Heart right ventricle (tissue), 16 donors: ENCODE measurements at regions not wholly inside any gene's neighbourhood (a gene's known extent, or its start where the extent isn't known, plus 50 kb on each side); places are given as distances from the start of the nearest gene placed in this dataset.

ENCODE experiments used
- ATAC-seq, 8 donors: fragments of 200-7000 bp; cut with Tn5 transposase; one replicate each; pipeline ENCODE4 v1.9.1; 2020; ENCODE audit warnings: mild to moderate bottlenecking in 8 of 8, moderate library complexity in 8 of 8, moderate number of reproducible peaks in 1 of 8
- DNase-seq, 2 donors: peaks; one replicate each; pipeline ENCODE4 v3.0.0-alpha.2; 2020
- H3K27ac ChIP-seq, 10 donors: fragments of 200-600 bp; sonication (generic) in 2 of 10; one replicate each; pipeline versions ENCODE4 v1.5.0 to v1.8.0; 2020 to 2022; ENCODE audit warnings: mild to moderate bottlenecking in 3 of 10
- H3K27me3 ChIP-seq, 7 donors: fragments of 200-600 bp; one replicate each; pipeline ENCODE4 v1.8.0; 2021 to 2022; ENCODE audit warnings: mild to moderate bottlenecking in 2 of 7
- H3K36me3 ChIP-seq, 9 donors: fragments of 200-600 bp; sonication (generic) in 1 of 9; one replicate each; pipeline versions ENCODE4 v1.5.0 to v1.8.0; 2020 to 2022; ENCODE audit warnings: mild to moderate bottlenecking in 2 of 9
- H3K4me1 ChIP-seq, 9 donors: fragments of 200-600 bp; sonication (generic) in 1 of 9; one replicate each; pipeline versions ENCODE4 v1.5.0 to v1.8.0; 2020 to 2022; ENCODE audit warnings: mild to moderate bottlenecking in 4 of 9
- H3K4me3 ChIP-seq, 10 donors: fragments of 200-600 bp; sonication (generic) in 2 of 10; one replicate each; pipeline versions ENCODE4 v1.5.0 to v1.8.0; 2020 to 2022; ENCODE audit warnings: mild to moderate bottlenecking in 7 of 10, moderate library complexity in 2 of 10
- H3K9me3 ChIP-seq, 11 donors: fragments of 200-600 bp in 10 of 11; sonication (generic) in 2 of 11; one replicate each; pipeline versions ENCODE4 v1.5.0 to v1.8.0; 2013 to 2022; ENCODE audit warnings: mild to moderate bottlenecking in 2 of 11, control low read depth in 1 of 11, moderate library complexity in 1 of 11
- WGBS, 2 donors: extraction: QIAGEN DNeasy Blood & Tissue Kit; methylation state at CpG; one replicate each; pipeline ENCODE4 v1.1.7; 2013; ENCODE audit warnings: inconsistent platforms in 1 of 2; 5-methylcytosine and 5-hydroxymethylcytosine counted together
- intact Hi-C, 10 donors: fragments of 100-400 bp; cut with DNase I; formaldehyde crosslinking; loops; one replicate each; pipeline versions ENCODE4 v1.11.1 to v1.14.2; 2022
- TF ChIP-seq, protein P1 (sequence below), 9 donors: fragments of 200-600 bp; sonication (generic) in 2 of 9; IDR thresholded peaks; one replicate each; pipeline versions ENCODE4 v1.5.0 to v1.8.0; 2021 to 2022; ENCODE audit warnings: antibody characterized with exemption in 9 of 9, mild to moderate bottlenecking in 5 of 9, moderate library complexity in 1 of 9
- donor health status: Arrhythmogenic right ventricular cardiomyopathy.
- donor health status: ischemic (EF 13 %, LVEDD 7.1; RV severe dilation, severe dysfunction).
- donor health status: healthy with polysubstance abuse.
- donor health status: DM: no; HTN: yes; CAD: no.
- donor health status: DM: no; HTN: no; CAD: no.
- donor health status: ischemic (EF 25% LVEDD 6.9; RV normal size, moderate dysfunction).
- donor health status: ischemic (EF 25% LVEDD 5.7; RV mildly dilated, moderate dysfunction).
- donor health status: healthy.
- donor health status: DM: yes; HTN: yes; CAD: no.
- donor health status: Ischemic cardiomyopathy.
- donor health status: ischemic (EF 35%, LVEDD 5.7; RV mildly dilated, moderate dysfunction).
- donor health status: nonischemic (EF 11% LVEDD 7.7; RV severe dilation, severe dysfunction).
- donor health status: DM: yes; HTN: yes; CAD: no.
- donor health status: PGD.
- donor health status: ischemic (EF 29% LVEDD 5.4; RV normal size, mild dysfunction).
- donor health status: nonischemic (EF 23%, LVEDD 6.1; RV moderate dilation, normal function).

DNA sequence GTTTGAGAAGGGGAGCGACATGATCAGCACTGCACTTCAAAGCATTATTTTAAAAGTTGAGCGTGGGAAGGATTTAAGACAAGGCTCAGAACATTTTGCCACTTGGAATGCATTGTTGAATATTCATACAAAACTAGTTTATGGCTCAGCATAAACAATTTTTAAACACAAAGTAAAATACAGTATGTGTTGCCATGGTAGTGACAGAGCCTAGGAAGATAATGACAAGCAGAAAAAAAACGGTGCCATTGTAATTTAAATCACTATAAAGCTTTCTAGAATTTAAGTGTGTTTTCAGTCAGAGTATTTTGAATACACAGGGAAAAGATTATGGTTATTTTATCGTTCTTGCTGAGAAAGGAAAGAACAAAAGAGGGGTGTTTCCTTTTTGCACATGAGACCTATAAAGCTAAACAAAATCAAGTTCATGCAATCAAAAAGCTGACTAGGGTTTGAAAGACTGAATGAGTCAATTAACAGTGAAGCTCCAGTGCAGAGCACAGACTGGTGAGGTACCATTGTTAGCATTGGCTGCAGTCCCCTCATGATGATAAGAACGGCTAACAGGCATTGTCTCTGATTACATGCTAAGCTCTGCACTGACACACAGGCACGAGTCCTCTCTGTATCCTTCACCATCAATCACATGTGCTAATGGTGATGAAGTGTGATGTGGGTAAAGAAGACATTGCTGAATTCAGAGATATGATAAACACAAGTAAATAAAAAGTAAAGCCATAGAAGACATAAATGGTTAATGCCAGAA is 181.9 kb upstream of the VSTM2A start:
- ATAC-seq, result no peak
- no peak for DNase-seq
- 54 to 56% methylated on average over 6 of the region's 6 CpGs for WGBS, 2 donors
- intact Hi-C loops, result no loop called here
- no peak overlapping the region for H3K27ac ChIP-seq
- peaks cover 0 to 18% (median 0%) of the 10 kb centered on the region in 11 donors for H3K9me3 ChIP-seq
- H3K4me1 ChIP-seq, result no peaks in the 10 kb centered on the region
- no peak overlapping the region for H3K4me3 ChIP-seq
- H3K27me3 ChIP-seq, result no peaks in the 10 kb centered on the region
- no peaks in the 10 kb centered on the region for H3K36me3 ChIP-seq
- TF ChIP-seq, protein P1, sequence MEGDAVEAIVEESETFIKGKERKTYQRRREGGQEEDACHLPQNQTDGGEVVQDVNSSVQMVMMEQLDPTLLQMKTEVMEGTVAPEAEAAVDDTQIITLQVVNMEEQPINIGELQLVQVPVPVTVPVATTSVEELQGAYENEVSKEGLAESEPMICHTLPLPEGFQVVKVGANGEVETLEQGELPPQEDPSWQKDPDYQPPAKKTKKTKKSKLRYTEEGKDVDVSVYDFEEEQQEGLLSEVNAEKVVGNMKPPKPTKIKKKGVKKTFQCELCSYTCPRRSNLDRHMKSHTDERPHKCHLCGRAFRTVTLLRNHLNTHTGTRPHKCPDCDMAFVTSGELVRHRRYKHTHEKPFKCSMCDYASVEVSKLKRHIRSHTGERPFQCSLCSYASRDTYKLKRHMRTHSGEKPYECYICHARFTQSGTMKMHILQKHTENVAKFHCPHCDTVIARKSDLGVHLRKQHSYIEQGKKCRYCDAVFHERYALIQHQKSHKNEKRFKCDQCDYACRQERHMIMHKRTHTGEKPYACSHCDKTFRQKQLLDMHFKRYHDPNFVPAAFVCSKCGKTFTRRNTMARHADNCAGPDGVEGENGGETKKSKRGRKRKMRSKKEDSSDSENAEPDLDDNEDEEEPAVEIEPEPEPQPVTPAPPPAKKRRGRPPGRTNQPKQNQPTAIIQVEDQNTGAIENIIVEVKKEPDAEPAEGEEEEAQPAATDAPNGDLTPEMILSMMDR (IDR thresholded peaks at IDR 0.05), result no peak

- DNase-seq, result no peak
- no peaks in the 10 kb centered on the region for H3K27me3 ChIP-seq
- no peak overlapping the region for H3K4me3 ChIP-seq
- 74 to 86% methylated on average over 1 of the region's 1 CpG for WGBS, 2 donors
- peaks cover 0 to 15% (median 0%) of the 10 kb centered on the region in 11 donors for H3K9me3 ChIP-seq
- ATAC-seq, result no peak
- H3K4me1 ChIP-seq, result no peaks in the 10 kb centered on the region
- no peaks in the 10 kb centered on the region for H3K36me3 ChIP-seq
- intact Hi-C loops, result no loop called here
- no peak overlapping the region for H3K27ac ChIP-seq
- TF ChIP-seq, protein P1 (IDR thresholded peaks at IDR 0.05), result no peak
Observed at GRCh38 chr7:54390565-54390964, 151.6 kb upstream of the VSTM2A start.

GRCh38 chr7:54392935-54393334 is 149.2 kb upstream of the VSTM2A start:
- Histone ChIP-seq H3K4me1 (no peaks in the 10 kb centered on the region), H3K27me3 (no peaks in the 10 kb centered on the region), H3K27ac (no peak overlapping the region), H3K36me3 (no peaks in the 10 kb centered on the region), H3K4me3 (no peak overlapping the region), H3K9me3 (peaks cover 0 to 14% (median 0%) of the 10 kb centered on the region in 11 donors)
- ATAC-seq (no peak), DNase-seq (no peak)
- whole genome bisulfite sequencing, 2 donors, result 46 to 60% methylated on average over 2 of the region's 2 CpGs
- intact Hi-C loops, result no loop called here
- TF ChIP-seq, protein P1 (IDR thresholded peaks at IDR 0.05), result no peak

DNA sequence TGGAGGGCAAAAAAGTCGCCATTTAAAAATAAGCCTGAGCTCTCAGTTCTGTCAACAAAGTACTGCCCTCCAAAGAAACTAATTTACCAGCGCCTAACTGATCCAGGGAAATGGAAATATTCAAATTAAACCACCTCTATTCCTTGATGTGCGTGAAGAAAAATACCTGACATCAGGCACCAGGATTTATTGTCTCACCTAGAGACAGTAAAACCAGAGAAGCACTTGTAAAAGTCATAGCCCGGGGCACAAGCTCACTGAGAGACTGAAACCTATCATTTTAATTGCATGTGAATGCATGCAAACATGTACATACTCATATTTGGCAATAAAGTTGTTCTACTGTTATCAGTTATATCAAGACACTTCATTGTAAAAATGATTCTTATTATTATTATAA is 147.3 kb upstream of the VSTM2A start:
- intact Hi-C loops, result no loop called here
- ATAC-seq (no peak), DNase-seq (no peak)
- TF ChIP-seq, protein P1 (IDR thresholded peaks at IDR 0.05), result no peak
- Histone ChIP-seq H3K36me3 (no peaks in the 10 kb centered on the region), H3K27me3 (no peaks in the 10 kb centered on the region), H3K9me3 (peaks cover 0 to 5% (median 0%) of the 10 kb centered on the region in 11 donors), H3K4me3 (no peak overlapping the region), H3K4me1 (no peaks in the 10 kb centered on the region), H3K27ac (no peak overlapping the region)
- 88 to 89% methylated on average over 4 of the region's 4 CpGs for WGBS, 2 donors
